Activated T-helper 1 cell treated with anti-CD3 and anti-CD28 coated beads, Interleukin-12 subunit alpha, Interleukin-12 subunit beta, Interleukin-2, Interleukin-4 antibody, amounts not matched to agents 30 ng/mL and 10 ng/mL and 1 ng/mL, durations not matched to agents 14 hours and 24 hours and 36 hours (primary cell): ENCODE measurements at regions not wholly inside any gene's neighbourhood (a gene's known extent, or its start where the extent isn't known, plus 50 kb on each side); places are given as distances from the start of the nearest gene placed in this dataset.

Experiments used
- DNase-seq: peaks from one replicate; pipeline ENCODE4 v3.0.0; 2021; ENCODE audit warnings: low spot score
- H3K27ac Mint-ChIP-seq: one replicate; pipeline ENCODE4 v1.8.0; 2021; ENCODE audit warnings: mild to moderate bottlenecking, mixed read lengths
- H3K27me3 Mint-ChIP-seq: one replicate; pipeline ENCODE4 v1.8.0; 2022; ENCODE audit warnings: mild to moderate bottlenecking, moderate library complexity, mixed read lengths; ENCODE audit not compliant: insufficient read depth
- H3K36me3 Mint-ChIP-seq: one replicate; pipeline ENCODE4 v1.8.0; 2021; ENCODE audit warnings: low read depth, mixed read lengths
- H3K4me1 Mint-ChIP-seq: one replicate; pipeline ENCODE4 v1.8.0; 2021; ENCODE audit warnings: low read depth, mixed read lengths
- H3K4me3 Mint-ChIP-seq: one replicate; pipeline ENCODE4 v1.8.0; 2021; ENCODE audit warnings: mild to moderate bottlenecking, moderate library complexity, mixed read lengths
- H3K9me3 Mint-ChIP-seq: one replicate; pipeline ENCODE4 v1.8.0; 2021; ENCODE audit warnings: mixed read lengths
- intact Hi-C: fragments of 100-400 bp; cut with micrococcal nuclease; formaldehyde crosslinking; loops from one replicate; pipeline ENCODE4 v1.15.1; 2024

DNA sequence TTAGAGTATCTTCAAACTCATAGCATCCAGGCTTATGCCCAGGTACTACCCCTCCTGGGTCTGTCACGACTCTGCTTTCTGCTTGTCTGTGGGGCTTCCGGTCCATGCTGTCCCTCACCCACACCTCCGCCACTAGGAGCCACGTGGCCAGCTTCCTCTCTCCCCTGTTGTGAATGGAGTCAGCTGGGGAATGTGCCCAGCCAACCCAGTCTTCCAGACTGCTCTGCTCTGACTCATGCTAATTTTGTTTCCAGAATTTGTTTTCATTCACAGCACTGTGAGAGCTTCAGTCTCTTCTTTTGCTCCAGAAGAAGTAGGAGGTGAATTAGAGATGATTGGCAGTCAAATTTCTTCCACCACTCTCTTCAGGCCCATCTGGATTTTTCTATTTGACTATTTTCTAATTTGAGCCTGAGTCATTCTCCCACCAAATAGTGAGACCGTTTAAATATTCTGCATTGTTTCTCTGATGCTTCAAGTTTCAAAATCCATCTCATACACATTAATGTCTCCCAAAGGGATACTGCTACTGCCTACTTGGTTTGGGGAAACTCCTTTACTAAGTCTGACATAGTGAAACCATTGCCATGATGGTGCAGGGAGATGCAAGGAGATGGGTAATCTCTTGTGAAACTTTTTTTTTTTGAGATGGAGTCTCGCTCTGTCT is 424.1 kb upstream of the KIF2A start:
- H3K27ac Mint-ChIP-seq: no peak overlapping the region
- H3K9me3 Mint-ChIP-seq: no peaks in the 10 kb centered on the region
- H3K4me3 Mint-ChIP-seq: no peak overlapping the region
- no peak for DNase-seq
- no peaks in the 10 kb centered on the region for H3K27me3 Mint-ChIP-seq
- intact Hi-C loops: no loop called here
- no peaks in the 10 kb centered on the region for H3K36me3 Mint-ChIP-seq
- no peaks in the 10 kb centered on the region for H3K4me1 Mint-ChIP-seq

DNA sequence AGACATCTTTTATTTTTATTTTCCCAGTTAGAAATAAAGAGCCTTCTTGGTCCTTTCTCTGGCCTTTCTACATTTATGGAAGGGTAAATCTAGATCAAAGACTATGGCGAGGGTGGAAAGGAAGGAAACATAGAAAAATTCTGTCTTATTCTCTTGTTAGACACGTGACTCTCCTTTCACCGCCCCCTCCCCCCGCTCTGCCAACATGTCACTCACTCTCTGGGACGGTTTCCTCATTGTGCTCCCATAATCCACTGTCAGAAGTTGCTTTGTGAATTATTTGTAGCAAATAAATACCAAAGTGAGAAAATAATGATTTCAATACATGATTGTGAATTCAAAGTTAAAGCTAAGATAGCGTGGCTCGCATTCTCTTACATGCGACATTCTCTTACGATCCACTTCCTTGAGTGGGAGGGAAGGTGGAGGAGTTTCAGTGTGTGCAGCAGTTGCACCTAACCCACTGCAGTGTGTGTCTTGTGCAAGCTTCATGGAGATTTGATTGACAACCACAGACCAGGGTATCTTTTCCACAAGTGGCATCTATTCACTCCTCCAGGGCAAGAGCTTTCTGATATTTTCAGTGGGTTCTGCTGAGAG is 423.0 kb upstream of the KIF2A start:
- intact Hi-C loops: no loop called here
- no peaks in the 10 kb centered on the region for H3K4me1 Mint-ChIP-seq
- H3K36me3 Mint-ChIP-seq: no peaks in the 10 kb centered on the region
- no peak overlapping the region for H3K4me3 Mint-ChIP-seq
- no peak overlapping the region for H3K27ac Mint-ChIP-seq
- no peaks in the 10 kb centered on the region for H3K9me3 Mint-ChIP-seq
- no peaks in the 10 kb centered on the region for H3K27me3 Mint-ChIP-seq
- no peak for DNase-seq

DNA sequence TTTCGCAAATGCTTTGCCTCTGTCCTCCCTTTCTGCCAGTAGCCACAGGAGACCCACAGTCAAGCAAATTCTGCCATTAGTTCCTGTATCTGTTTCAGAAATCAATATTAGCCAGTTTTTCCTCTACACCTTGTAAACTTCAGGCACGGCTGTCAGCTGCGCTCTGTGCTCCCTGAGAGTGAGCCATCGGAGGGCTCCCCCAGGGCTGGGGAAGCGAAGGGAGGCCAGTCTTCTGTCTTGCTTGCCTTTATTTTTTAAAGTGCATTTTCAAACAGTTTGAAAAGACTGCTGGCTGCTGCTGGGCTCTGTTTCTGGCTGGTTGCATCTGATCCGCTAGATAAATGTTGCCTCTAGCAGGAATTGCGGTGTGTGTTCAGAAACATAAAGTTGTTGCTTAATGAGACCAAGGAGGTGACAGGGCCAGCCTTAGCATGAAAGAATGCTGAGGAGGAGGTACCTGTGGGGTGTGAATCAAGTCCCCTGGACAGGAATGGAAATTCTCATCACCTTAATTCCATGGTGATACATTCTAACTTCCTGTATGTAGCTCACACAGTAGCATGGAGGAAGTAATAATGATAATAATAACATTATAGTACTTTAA is 421.7 kb upstream of the KIF2A start:
- Mint-ChIP-seq H3K27ac (no peak overlapping the region), H3K9me3 (no peaks in the 10 kb centered on the region), H3K36me3 (no peaks in the 10 kb centered on the region), H3K4me1 (no peaks in the 10 kb centered on the region), H3K4me3 (no peak overlapping the region), H3K27me3 (no peaks in the 10 kb centered on the region)
- intact Hi-C loops: no loop called here
- DNase-seq: no peak

DNA sequence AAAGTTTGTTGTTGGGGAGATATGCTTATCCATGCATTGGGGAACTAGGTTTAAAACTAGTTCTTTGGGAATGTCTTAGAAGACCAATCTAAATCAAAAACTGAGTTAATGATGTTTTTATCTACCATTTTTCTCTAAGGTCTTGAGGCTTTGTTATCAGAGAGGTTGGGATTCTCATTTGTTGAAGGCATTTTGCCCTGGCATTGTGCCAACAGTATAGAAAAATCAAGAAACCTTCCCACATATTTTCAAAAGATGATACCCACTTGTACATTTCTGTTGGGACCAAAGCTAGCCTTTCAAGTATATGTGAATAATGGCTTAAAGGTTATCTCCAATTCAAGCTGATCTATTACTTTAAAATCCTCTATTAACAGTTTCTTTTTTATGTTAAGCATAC is 419.8 kb upstream of the KIF2A start:
- Mint-ChIP-seq H3K9me3 (no peaks in the 10 kb centered on the region), H3K27me3 (no peaks in the 10 kb centered on the region), H3K36me3 (no peaks in the 10 kb centered on the region), H3K27ac (no peak overlapping the region), H3K4me1 (no peaks in the 10 kb centered on the region), H3K4me3 (no peak overlapping the region)
- intact Hi-C loops: no loop called here
- DNase-seq: no peak

DNA sequence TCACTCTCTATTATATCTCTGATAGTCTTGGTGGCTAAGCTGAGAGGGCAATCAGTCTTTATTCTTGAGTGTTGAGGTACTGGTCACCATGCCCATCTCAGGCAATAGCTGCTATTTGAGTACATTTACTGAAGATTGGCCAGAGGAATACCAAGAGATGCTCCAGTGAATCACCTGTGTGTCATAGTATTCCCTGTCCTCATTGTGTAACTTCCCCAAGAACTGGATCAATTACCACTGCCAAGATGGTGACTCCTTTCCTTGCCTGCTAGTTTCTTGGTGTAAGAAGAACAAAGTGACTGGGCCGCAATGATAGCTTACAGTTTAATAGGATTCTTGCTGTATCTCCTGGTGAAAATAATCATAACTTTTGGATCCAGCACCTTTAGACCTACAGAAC is 418.7 kb upstream of the KIF2A start:
- Mint-ChIP-seq H3K9me3 (no peaks in the 10 kb centered on the region), H3K36me3 (no peaks in the 10 kb centered on the region), H3K4me3 (no peak overlapping the region), H3K4me1 (no peaks in the 10 kb centered on the region), H3K27ac (no peak overlapping the region), H3K27me3 (no peaks in the 10 kb centered on the region)
- intact Hi-C loops: no loop called here
- DNase-seq: no peak

DNA sequence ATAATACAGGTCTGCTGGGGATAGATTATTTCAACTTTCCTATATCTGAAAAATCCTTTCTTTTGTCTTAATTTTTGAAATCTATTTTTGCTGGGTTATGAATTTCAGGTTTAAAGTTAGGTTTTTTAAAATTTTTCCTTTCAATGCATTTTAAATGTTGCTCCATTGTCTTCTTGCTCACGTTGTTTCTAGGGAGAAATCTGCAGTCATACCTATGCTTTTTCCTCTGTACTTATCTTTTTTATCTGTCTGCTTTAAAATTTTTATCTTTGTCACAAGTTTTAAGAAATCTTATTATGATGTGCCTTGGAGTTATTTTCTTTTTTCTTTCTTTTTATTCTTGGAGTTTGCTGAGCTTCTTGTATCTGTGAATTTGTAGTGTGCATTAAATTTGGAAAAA is 412.0 kb upstream of the KIF2A start:
- peaks cover 10% of the 10 kb centered on the region for H3K9me3 Mint-ChIP-seq
- no peaks in the 10 kb centered on the region for H3K36me3 Mint-ChIP-seq
- no peaks in the 10 kb centered on the region for H3K27me3 Mint-ChIP-seq
- no peaks in the 10 kb centered on the region for H3K4me1 Mint-ChIP-seq
- intact Hi-C loops: no loop called here
- H3K27ac Mint-ChIP-seq: no peak overlapping the region
- H3K4me3 Mint-ChIP-seq: no peak overlapping the region
- DNase-seq: no peak

DNA sequence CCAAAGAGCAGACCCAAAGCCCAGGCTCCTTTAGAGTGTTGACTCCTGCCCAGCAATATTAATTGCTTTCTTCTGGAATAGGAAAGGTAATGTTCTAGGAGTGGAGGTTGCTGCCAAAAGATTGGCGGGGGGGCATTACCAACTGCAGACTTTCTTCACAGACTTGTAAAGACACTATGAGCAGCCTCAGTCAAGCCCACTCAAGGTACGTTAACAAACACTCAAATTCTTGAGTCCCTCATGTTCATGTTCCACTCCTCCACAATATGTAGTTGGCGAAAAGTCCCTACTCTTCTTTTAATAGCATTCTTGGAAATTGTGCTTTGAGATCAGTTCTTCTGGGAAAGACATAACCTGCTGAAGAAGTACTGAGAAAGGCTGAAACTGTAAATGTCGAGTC is 409.2 kb upstream of the KIF2A start:
- H3K4me1 Mint-ChIP-seq: no peaks in the 10 kb centered on the region
- intact Hi-C loops: no loop called here
- DNase-seq: no peak
- no peaks in the 10 kb centered on the region for H3K36me3 Mint-ChIP-seq
- H3K27me3 Mint-ChIP-seq: no peaks in the 10 kb centered on the region
- H3K4me3 Mint-ChIP-seq: no peak overlapping the region
- H3K9me3 Mint-ChIP-seq: peaks cover 10% of the 10 kb centered on the region
- H3K27ac Mint-ChIP-seq: no peak overlapping the region

DNA sequence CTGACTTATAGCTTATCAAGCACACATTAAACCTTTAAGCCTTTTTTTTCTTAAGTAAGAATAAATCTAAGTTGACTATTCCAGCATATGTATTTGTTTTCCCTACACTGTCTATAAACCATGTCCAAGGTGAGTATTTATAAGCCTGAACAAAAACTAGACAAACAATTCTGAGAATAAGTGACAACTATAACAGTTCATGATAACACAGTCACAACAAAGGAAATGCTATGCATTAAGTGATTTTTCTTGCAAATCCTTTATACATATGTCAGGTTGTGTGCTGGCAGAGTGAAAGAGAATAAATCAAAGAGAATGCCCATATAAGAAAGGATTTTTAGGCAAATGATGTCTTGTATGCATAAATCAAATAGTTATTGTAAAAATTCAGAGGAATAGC is 408.8 kb upstream of the KIF2A start:
- Mint-ChIP-seq H3K4me3 (no peak overlapping the region), H3K27me3 (no peaks in the 10 kb centered on the region), H3K4me1 (no peaks in the 10 kb centered on the region), H3K36me3 (no peaks in the 10 kb centered on the region), H3K27ac (no peak overlapping the region), H3K9me3 (peaks cover 10% of the 10 kb centered on the region)
- intact Hi-C loops: no loop called here
- no peak for DNase-seq

DNA sequence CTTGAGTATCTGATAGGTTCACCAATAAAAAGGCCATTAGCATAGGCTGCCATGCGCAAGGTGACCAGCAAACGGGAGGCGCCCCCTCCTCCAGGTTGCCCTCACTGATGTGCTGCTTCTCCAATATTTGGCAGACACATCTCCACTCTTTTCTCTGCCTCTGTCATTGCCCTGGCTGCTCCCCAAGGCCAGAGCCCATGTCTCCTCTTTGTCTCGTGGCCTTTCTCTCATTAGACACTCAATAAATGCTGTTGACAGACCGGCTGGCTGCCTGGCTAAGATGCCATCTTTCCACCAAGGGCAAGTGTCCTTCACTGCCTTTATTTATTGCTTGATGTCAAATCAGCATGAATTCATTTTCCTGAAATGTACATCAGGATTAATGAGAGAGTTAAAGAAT is 404.0 kb upstream of the KIF2A start:
- DNase-seq: no peak
- Mint-ChIP-seq H3K4me1 (no peaks in the 10 kb centered on the region), H3K9me3 (no peaks in the 10 kb centered on the region), H3K27me3 (no peaks in the 10 kb centered on the region), H3K4me3 (no peak overlapping the region), H3K27ac (no peak overlapping the region), H3K36me3 (no peaks in the 10 kb centered on the region)
- intact Hi-C loops: no loop called here

DNA sequence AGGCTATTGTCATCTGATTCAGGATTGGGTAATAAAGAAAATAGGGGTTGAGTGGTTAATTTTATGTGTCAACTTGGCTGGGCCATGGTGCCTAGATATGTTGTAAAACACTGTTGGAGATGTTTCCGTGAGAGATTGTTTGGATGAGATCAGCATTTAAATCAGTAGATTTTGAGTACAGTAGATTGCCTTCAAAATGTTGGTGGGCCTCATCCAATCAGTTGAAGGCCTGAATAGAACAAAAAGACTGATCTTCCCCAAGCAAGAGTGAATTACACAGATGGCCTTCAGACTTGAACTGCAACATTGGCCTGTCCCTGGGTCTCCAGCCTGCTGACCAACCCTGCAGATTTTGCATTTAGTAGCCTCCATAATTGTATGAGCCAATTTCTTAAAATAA is 401.3 kb upstream of the KIF2A start:
- intact Hi-C loops: no loop called here
- Mint-ChIP-seq H3K27me3 (no peaks in the 10 kb centered on the region), H3K36me3 (no peaks in the 10 kb centered on the region), H3K4me3 (no peak overlapping the region), H3K9me3 (no peaks in the 10 kb centered on the region), H3K4me1 (no peaks in the 10 kb centered on the region), H3K27ac (no peak overlapping the region)
- DNase-seq: no peak

DNA sequence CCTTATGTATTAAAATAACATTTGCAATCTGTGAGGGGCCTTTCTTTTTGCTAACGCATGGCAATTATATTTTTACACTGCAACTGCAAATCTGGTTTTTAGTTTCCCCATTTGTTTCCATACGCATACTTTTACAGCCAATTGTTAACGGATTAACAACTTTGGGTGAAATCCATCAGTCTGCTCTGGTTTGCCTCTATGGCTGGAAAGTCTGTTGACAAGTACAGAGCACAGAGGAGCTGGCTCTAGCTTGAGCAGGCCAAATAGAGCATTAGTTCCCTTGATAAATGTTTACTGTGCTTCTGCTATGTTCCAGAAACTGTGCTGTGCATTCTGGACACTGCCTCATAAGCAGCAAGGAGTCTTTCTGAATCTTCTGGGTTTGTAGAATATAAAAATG is 400.4 kb upstream of the KIF2A start:
- Mint-ChIP-seq H3K27me3 (no peaks in the 10 kb centered on the region), H3K36me3 (no peaks in the 10 kb centered on the region), H3K9me3 (no peaks in the 10 kb centered on the region), H3K27ac (no peak overlapping the region), H3K4me3 (no peak overlapping the region), H3K4me1 (no peaks in the 10 kb centered on the region)
- DNase-seq: no peak
- intact Hi-C loops: no loop called here

DNA sequence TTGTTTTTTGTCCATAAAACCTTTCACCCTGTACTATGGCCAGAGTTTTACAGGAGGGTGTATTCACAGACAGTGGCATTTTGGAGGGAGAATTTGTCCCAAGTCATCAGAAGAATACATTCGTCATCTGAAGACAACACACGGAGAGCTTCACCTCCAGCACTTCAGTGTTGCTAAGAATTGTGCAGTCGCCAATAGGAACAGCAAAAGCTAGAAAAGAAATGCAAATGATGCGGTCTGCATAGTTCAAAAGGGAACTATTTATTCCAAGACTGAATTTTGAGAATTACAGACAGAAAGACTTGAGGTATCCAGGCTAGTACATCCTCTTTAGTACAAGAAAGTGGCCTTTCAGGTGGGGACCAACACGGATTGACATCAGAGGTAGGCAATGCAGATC is 399.2 kb upstream of the KIF2A start:
- no peaks in the 10 kb centered on the region for H3K36me3 Mint-ChIP-seq
- H3K9me3 Mint-ChIP-seq: no peaks in the 10 kb centered on the region
- H3K27ac Mint-ChIP-seq: no peak overlapping the region
- intact Hi-C loops: no loop called here
- H3K4me3 Mint-ChIP-seq: no peak overlapping the region
- DNase-seq: no peak
- H3K4me1 Mint-ChIP-seq: no peaks in the 10 kb centered on the region
- no peaks in the 10 kb centered on the region for H3K27me3 Mint-ChIP-seq

DNA sequence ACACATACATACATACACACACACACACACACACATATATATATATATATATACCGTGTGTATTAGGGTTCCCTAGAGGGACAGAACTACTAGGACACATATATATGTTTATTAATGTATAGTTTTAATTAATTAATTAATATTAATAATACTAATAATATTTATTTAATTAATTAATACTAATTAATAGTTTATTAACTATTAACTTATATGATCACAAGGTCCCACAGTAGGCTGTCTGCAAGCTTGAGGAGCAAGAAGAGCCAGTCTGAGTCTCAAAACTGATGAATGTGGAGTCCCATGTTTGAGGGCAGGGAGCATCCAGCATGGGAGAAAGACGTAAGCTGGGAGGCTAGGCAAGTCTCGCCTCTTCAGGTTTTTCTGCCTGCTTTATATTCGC is 398.0 kb upstream of the KIF2A start:
- Mint-ChIP-seq H3K4me1 (no peaks in the 10 kb centered on the region), H3K27ac (no peak overlapping the region), H3K36me3 (no peaks in the 10 kb centered on the region), H3K9me3 (no peaks in the 10 kb centered on the region), H3K27me3 (no peaks in the 10 kb centered on the region), H3K4me3 (no peak overlapping the region)
- intact Hi-C loops: no loop called here
- DNase-seq: no peak

DNA sequence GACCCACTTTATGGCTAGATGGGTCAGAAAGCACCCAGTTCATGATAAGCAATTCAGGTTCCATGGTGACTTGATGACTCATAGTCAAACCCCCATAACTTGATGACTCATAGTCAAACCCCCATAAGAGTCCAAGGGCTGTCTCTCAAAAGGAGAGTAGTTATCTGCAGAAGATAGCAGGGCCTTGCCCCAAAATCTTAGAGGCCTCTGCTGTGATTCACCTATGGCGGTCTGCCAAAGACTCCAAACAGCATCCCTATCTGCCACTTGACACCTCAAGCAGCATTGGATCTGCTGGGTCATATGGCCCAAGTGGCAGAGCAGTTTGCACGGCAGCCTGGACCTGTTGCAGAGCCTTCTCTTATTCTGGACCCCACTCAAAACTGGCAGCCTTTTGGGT is 395.2 kb upstream of the KIF2A start:
- no peak for DNase-seq
- Mint-ChIP-seq H3K27ac (no peak overlapping the region), H3K27me3 (no peaks in the 10 kb centered on the region), H3K9me3 (no peaks in the 10 kb centered on the region), H3K36me3 (no peaks in the 10 kb centered on the region), H3K4me3 (no peak overlapping the region), H3K4me1 (no peaks in the 10 kb centered on the region)
- intact Hi-C loops: no loop called here
